ENCODE measurements at regions not wholly inside any gene's neighbourhood (a gene's known extent, or its start where the extent isn't known, plus 50 kb on each side); places are given as distances from the start of the nearest gene placed in this dataset.

DNA sequence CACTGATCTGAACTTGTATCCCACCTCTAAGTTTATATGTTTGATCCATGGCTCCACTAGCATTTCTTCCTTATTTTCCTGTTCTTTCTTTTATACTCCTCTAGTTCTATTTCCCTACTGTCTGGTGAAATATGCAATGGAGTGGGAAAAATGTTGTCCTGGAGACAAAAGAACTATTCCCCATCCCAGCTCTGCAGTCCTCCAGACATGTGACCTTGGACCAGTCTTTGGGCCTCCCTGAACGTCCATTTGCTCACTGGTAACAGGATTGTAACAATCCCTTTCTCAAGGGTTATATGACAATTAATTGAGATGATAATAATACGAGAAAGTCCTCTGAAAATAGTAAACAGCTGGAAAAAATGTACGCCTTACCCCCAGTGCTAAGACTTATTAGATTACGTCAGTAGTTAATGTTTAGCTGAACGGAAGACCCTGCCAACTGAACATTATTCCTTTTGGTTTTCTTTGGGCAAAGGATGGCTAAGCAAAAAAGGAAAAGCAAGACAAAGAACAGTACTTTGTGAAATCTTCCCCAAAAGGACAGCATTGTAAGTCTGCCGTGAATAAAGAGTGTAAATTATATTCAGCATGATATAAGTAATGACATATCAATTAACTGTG lies 302.3 kb upstream of the PPARGC1A start:
- ChIA-PET POLR2A (no interaction called here), CTCF (no interaction called here)
- no peak for DNase-seq (ENCODE audit: extremely low spot score)
- TF ChIP-seq CTCF (IDR thresholded peaks at IDR 0.05; ENCODE audit: control extremely low read depth, extremely low read depth, low read depth, missing control alignments): no peak

GRCh38 chr4:24190761-24191695 lies 301.2 kb upstream of the PPARGC1A start:
- no peak for DNase-seq (ENCODE audit: extremely low spot score)
- POLR2A ChIA-PET: no interaction called here
- CTCF ChIA-PET: interaction anchor here (1.5 kb wide), 1 partner anchor 12 kb away, joined by 3 read pairs; no protein-coding TSS in a partner anchor
- TF ChIP-seq CTCF (IDR thresholded peaks at IDR 0.05; ENCODE audit: control extremely low read depth, extremely low read depth, low read depth, missing control alignments): no peak

DNA sequence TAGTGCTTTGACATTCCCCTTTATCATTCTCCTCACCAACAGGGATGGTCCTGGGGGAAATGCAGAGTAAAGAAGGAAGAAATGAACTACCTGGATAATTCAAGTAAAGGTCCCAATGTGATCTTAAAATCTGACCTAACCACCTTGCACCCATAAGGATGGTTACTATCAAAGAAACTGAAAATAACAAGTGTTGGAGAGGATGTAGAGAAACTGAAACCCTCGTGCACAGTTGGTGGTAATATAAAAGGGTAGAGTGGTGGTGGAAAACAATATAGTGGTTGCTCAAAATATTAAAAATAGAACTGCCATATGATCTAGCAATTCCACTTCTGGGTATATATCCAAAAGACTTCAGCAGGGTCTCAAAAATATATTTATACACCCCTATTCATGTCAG lies 298.6 kb upstream of the PPARGC1A start:
- no peak for DNase-seq (ENCODE audit: extremely low spot score)
- POLR2A ChIA-PET: no interaction called here
- CTCF ChIA-PET: no interaction called here
- TF ChIP-seq CTCF (IDR thresholded peaks at IDR 0.05; ENCODE audit: control extremely low read depth, extremely low read depth, low read depth, missing control alignments): no peak

DNA sequence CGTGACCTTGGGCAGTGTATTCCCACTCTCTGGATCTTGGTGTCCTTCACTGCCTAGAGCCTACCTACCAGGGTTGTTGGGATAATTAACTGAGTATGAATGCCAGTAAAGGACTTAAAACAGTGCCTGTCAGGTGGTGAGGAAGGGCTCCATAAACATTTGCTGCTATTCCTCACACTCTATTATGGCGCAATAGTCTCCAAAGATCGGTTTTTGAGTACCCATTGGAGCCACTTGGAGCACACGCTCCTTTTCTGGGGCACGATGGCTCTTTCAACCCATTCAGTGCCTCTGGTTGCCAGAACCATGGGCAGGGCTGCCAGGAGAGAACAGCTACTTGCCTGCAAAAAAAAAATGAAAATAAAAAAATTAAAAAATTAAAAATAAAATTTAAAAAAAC lies 296.6 kb upstream of the PPARGC1A start:
- ChIA-PET POLR2A (no interaction called here), CTCF (interaction anchor here (1.4 kb wide), 1 partner anchor 10 kb away, joined by 3 read pairs; no protein-coding TSS in a partner anchor)
- no peak for TF ChIP-seq CTCF (IDR thresholded peaks at IDR 0.05; ENCODE audit: control extremely low read depth, extremely low read depth, low read depth, missing control alignments)
- DNase-seq (ENCODE audit: extremely low spot score): no peak

DNA sequence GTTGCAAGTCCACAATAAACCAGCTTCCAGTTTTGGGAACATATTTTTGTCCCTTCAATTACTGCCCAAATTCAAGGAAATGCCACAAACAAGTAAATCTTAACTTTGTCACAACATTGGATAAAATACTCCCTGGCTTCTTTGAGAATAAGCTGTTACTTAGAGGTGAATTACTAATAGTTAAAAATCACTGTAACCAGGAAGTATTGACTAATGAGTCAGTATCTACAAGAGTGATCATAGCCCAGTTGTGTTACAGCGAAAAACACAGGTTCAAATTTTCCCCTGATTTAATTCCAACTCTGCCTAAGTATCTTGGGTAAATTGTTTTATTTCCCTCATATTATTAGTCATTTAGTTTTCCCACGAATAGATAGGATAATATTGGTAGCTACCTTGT lies 291.2 kb upstream of the PPARGC1A start:
- POLR2A ChIA-PET: no interaction called here
- TF ChIP-seq CTCF (IDR thresholded peaks at IDR 0.05; ENCODE audit: control extremely low read depth, extremely low read depth, low read depth, missing control alignments): no peak
- DNase-seq (ENCODE audit: extremely low spot score): no peak
- CTCF ChIA-PET: interaction anchor here (1.0 to 1.4 kb wide), 2 partner anchors 10 to 73 kb away, joined by 3 to 4 read pairs; no protein-coding TSS in a partner anchor

DNA sequence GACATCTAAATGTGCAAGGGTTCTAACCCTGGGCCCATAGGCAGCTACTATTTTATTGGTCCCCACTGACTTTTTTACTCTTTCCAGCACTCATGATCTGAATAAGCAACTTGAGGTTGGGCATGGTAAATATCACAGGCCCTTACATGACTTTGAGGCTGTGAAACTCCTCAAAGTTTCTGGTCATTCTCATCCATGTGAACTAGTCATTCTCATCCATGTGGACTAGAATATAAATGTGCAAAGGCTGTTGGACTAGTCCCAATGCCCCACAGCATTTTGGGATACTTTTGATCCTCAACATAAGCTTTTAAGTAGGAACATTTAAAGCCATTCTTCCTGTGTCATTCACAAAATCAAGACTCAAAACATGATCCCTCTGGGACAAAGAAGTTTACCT lies 290.7 kb upstream of the PPARGC1A start:
- ChIA-PET CTCF (interaction anchor here (1.0 to 1.4 kb wide), 2 partner anchors 10 to 73 kb away, joined by 3 to 4 read pairs; no protein-coding TSS in a partner anchor), POLR2A (no interaction called here)
- DNase-seq (ENCODE audit: extremely low spot score): no peak
- TF ChIP-seq CTCF (IDR thresholded peaks at IDR 0.05; ENCODE audit: control extremely low read depth, extremely low read depth, low read depth, missing control alignments): no peak
